NCI-H1694 (cell line): ENCODE measurements at regions not wholly inside any gene's neighbourhood (a gene's known extent, or its start where the extent isn't known, plus 50 kb on each side); places are given as distances from the start of the nearest gene placed in this dataset.

Source experiments
- DNase-seq: peaks from one replicate; lab custom pipeline; 2025; lab: John Stamatoyannopoulos, UW

- DNase-seq = no peak
These were observed 141.5 kb downstream of the IRF8 start for GRCh38 chr16:86040496-86040895.

- no peak for DNase-seq
These were observed 142.3 kb downstream of the IRF8 start for GRCh38 chr16:86041215-86041614.

GRCh38 chr16:86041807-86042206, 142.8 kb downstream of the IRF8 start:
- DNase-seq = no peak

GRCh38 chr16:86042393-86042792, 143.4 kb downstream of the IRF8 start:
- DNase-seq = no peak

- DNase-seq = no peak
These were observed 144.2 kb downstream of the IRF8 start for GRCh38 chr16:86042996-86043725.

GRCh38 chr16:86044241-86044671, 145.3 kb downstream of the IRF8 start:
- DNase-seq = peak; percentile 4

GRCh38 chr16:86044881-86045590, 146.1 kb downstream of the IRF8 start:
- DNase-seq = no peak

GRCh38 chr16:86045591-86045971, 146.6 kb downstream of the IRF8 start:
- no peak for DNase-seq

GRCh38 chr16:86046026-86046425, 147.1 kb downstream of the IRF8 start:
- no peak for DNase-seq

- DNase-seq = no peak
These were observed 147.8 kb downstream of the IRF8 start for GRCh38 chr16:86046667-86047270.

GRCh38 chr16:86048221-86048620, 149.3 kb downstream of the IRF8 start:
- DNase-seq = no peak

- DNase-seq = no peak
These were observed 150.1 kb downstream of the IRF8 start for GRCh38 chr16:86048882-86049585.

- no peak for DNase-seq
These were observed 150.7 kb downstream of the IRF8 start for GRCh38 chr16:86049641-86050040.

GRCh38 chr16:86050111-86050510, 151.1 kb downstream of the IRF8 start:
- no peak for DNase-seq

GRCh38 chr16:86050591-86051367, 151.8 kb downstream of the IRF8 start:
- no peak for DNase-seq

- no peak for DNase-seq
These were observed 152.6 kb downstream of the IRF8 start for GRCh38 chr16:86051368-86052114.

- no peak for DNase-seq
These were observed 153.2 kb downstream of the IRF8 start for GRCh38 chr16:86052115-86052670.

GRCh38 chr16:86052926-86053325, 154.0 kb downstream of the IRF8 start:
- DNase-seq = no peak

- DNase-seq = no peak
These were observed 160.6 kb downstream of the IRF8 start for GRCh38 chr16:86059253-86060171.
